Stimulated activated CD8-positive, alpha-beta memory T cell treated with anti-CD3 and anti-CD28 coated beads, Interleukin-12 subunit alpha, Interleukin-12 subunit beta, amount 100 ng/mL, for 24 hours (primary cell): ENCODE measurements at regions not wholly inside any gene's neighbourhood (a gene's known extent, or its start where the extent isn't known, plus 50 kb on each side); places are given as distances from the start of the nearest gene placed in this dataset.

Experiments used
- DNase-seq: peaks from one replicate; pipeline ENCODE4 v3.0.0-alpha.2; 2020; ENCODE audit errors: extremely low read depth

DNA sequence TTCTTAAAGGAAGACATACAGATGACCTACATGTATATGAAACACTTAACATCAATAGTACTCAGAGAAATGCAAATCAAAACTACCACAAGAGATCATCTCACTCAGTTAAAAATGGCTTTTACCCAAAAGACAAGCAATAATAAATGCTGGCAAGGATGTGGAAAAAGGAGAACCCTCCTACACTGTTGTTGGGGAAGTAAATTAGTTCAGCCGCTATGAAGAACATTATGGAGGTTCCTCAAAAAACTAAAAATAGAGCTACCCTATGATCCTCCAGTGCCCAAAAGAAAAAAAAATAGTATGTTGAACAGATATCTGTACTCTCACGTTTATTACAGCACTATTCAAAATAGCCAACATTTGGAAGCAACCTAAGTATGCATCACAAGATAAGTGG, 1579.4 kb upstream of the TMEFF2 start:
- DNase-seq: no peak

GRCh38 chr2:193751299-193751698, 1556.6 kb upstream of the TMEFF2 start:
- DNase-seq: no peak

- DNase-seq: no peak
These were observed 1554.8 kb upstream of the TMEFF2 start for GRCh38 chr2:193749485-193749884.

DNA sequence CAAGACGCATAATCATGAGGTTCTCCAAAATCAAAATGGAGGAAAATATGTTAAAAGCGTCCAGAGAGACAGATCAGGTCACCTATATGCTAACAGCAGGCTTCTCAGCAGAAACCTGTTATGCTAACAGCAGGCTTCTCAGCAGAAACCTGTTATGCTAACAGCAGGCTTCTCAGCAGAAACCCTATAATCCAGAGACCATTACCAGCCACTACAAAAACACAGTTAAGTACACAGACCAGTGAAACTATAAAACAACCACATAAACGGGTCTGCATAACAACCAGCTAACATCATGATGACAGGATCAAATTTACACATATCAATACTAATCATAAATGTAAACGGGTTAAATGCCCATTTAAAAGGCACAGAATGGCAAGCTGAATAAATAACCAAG, 1548.4 kb upstream of the TMEFF2 start:
- DNase-seq: no peak

DNA sequence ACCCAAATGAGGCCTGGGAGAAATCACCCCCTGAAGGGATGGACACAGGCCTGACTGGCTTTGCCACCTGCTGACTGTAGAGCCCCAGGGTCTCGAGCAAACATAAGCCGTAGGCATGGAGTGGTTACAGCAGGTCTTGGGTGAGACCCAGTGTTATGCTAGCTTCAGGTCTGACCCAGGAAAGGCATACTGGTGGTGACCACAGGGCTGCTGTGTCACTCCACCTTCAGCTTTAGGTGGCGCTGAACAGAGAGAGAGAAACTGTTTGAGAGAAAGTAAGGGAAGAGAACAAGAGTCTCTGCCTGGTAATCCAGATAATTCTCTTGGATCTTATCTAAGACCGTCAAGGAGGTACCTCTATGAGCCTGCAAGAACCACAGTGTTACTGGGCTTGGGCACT, 1544.2 kb upstream of the TMEFF2 start:
- DNase-seq: no peak

- no peak for DNase-seq
These were observed 1518.2 kb upstream of the TMEFF2 start for GRCh38 chr2:193712912-193713311.

GRCh38 chr2:193703411-193703810, 1508.7 kb upstream of the TMEFF2 start:
- DNase-seq: no peak

DNA sequence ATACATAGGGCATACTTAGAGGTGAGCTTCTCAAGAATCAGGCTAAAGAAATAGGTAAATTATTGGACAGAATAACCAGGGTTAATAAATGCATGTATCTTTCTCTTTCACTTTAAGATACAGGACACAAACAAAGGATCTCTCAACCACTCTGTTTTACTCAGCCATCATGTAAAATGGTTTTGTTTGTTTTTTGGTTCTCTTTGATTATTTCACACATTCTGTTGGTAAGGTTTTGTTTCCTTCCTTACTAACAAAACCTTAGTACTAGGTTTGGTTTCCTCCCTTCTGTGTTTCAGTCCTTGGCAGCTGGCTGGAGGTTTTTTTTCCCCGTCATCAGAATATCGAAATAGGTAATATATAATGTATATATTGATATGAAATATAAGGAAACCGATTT, 1506.8 kb upstream of the TMEFF2 start:
- DNase-seq: no peak

GRCh38 chr2:193695367-193695766, 1500.6 kb upstream of the TMEFF2 start:
- no peak for DNase-seq

- DNase-seq: no peak
These were observed 1499.0 kb upstream of the TMEFF2 start for GRCh38 chr2:193693758-193694157.

DNA sequence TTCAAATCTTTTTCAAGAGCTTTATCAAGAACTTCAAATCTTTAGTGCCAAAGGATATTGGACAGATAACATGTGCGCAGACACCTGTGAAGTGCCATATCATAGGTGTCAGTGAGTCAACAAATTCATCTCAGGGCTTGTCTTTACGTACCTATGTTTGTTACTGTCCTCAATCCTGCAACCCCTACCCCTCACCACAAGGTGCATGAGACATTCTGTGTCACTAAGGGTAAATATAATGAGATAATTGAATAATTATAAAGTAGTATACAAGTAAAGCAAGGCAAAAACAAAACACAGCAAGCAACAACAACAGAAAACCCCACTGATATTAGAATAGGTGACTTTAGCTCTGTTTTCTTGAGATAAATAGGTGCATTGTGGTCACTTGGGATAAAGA, 1495.8 kb upstream of the TMEFF2 start:
- DNase-seq: no peak

- no peak for DNase-seq
These were observed 1492.5 kb upstream of the TMEFF2 start for GRCh38 chr2:193687195-193687594.

DNA sequence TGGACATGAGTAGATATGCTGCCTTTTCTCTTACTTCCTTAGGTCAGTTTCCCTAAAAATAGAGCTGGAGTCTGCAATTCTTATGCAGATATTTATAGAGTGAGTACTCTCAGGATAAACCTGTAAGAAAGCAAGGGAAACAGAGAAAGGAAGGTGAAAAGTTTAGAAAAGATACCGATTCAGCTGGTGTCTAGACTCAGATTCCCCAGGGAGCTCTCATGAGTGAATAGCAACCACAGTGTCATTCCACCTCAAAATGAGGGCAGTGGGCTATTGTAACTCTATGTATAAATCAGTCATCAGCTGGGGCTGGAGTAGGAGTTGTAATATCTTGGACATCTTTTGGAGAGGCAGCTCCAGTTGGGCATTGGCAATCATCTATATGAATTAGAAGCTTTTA, 1485.1 kb upstream of the TMEFF2 start:
- no peak for DNase-seq

DNA sequence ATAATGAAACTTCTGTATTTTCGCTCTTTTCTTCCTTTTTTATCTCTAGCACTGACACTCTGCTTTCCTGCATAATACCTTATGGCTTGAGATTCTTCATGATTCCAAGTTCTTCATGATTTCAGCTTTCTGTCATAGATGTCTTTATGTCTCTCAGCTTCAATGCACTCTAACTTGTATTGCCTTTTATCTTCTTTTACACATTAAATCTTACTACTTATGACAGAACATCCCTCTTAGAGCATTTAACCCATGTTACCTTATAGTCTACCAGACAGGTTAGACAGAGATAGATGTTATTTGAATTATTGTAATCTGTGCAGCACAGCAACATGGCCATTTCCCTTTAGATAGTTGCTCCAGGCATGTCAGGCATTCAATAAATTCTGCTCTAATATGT, 1475.7 kb upstream of the TMEFF2 start:
- DNase-seq: no peak

GRCh38 chr2:193668557-193669323, 1474.0 kb upstream of the TMEFF2 start:
- DNase-seq: no peak

DNA sequence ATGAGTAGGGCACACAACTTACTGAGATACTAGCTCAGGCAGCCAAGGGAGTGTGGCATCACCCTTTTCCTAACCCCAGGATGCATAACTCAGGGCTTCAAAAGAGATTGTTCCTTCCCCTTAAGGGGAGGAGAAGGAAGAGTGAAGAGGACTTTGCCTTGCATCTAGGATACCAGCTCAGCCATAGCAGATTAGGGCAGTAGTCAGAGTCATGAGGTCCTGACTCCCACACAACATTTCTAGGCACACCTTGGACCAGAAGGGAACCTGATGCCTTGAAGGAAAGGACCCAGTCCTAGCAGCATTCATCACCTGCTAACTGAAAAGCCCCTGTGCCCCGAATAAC, 1433.2 kb upstream of the TMEFF2 start:
- no peak for DNase-seq

DNA sequence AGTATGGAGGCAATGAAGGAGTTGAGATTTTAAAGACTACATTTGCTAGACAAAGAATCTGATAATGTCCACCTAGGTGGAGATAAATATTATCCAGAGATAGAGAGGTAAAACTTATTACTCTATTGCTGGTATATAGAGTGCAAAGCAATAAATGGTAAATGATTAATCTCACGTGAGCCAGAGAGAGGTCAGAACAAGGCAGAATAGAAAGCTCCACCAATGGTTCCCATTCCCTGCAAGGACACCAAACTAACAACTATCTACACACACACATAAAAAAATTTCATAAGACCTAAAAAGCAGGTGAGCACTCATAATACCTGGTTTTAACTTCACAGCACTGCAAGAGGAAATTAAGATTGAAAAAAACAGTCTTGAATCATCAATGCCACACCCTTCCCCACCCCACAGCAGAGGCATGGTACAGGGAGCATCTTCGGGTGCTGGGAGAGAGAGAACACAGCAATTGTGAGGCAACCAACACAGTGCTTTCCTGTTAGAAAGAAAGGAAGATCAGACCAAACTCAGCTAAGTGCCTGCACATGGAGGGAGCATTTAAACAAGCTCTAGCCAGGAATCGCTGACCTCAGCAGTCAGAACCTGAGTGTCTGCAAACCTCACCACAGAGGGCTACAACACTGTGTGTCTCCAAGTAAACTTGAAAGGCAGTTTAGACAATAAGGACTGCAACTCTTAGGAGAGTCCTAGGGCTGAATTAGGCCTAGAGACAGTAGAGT, 1432.6 kb upstream of the TMEFF2 start:
- no peak for DNase-seq

GRCh38 chr2:193608451-193608850, 1413.7 kb upstream of the TMEFF2 start:
- DNase-seq: no peak

DNA sequence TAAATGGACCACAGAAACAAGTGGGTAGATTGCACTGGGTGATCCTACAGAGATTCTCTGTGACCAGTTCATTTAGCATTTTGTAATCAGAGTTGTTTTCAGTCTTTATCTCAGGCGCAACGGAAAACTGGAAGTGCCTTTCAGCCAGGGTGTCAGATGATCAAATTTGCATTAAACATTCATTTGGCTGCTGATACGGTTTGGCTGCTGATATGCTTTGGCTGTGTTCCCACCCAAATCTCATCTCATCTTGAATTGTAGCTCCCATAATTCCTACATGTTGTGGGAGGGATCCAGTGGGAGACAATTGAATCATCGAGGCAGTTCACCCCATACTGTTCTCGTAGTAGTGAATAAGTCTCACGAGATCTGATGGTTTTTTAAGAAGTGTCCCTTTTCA, 1396.1 kb upstream of the TMEFF2 start:
- DNase-seq: no peak

- no peak for DNase-seq
These were observed 1389.8 kb upstream of the TMEFF2 start for GRCh38 chr2:193584522-193584938.

GRCh38 chr2:193583638-193584400, 1389.1 kb upstream of the TMEFF2 start:
- DNase-seq: no peak

GRCh38 chr2:193581807-193582206, 1387.1 kb upstream of the TMEFF2 start:
- DNase-seq: no peak
